ENCODE measurements at regions not wholly inside any gene's neighbourhood (a gene's known extent, or its start where the extent isn't known, plus 50 kb on each side); places are given as distances from the start of the nearest gene placed in this dataset.
A peak's percentile ranks its signal among the peaks of the same experiment; 100 is the strongest.

DNA sequence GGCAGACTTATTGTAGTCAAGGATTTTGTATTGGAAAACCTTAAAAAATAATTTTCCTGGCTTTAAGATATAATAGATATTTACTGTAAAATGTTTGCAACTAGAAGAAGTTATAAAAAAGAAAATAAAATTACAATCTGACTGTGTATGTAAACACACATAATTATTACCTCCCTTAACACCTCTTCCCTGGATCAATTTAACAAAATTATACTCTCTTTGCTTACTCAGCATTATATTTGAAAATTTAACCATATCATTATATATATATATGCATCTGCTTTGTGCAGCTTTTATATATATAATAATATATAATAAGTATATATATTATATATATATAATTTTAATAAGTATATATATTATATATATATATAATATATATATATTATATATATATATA, 131.7 kb upstream of the FAM98A start:
- DNase-seq (no peak), ATAC-seq (ENCODE audit: low FRiP score) (no peak)
- Histone ChIP-seq H3K4me1 (ENCODE audit: control insufficient read depth in 1 of 2, insufficient read depth in 2 of 2, low read length in 2 of 2) (no peaks in the 10 kb centered on the region), H3K27me3 (ENCODE audit: control insufficient read depth in 1 of 2, insufficient read depth in 2 of 2, low read length in 1 of 2) (no peaks in the 10 kb centered on the region), H3K4me3 (ENCODE audit: low read length in 2 of 2) (no peak overlapping the region), H3K36me3 (ENCODE audit: control insufficient read depth in 1 of 2, insufficient read depth in 2 of 2, low read length in 1 of 2) (no peaks in the 10 kb centered on the region), H3K27ac (ENCODE audit: low read depth in 1 of 2, low read length in 2 of 2) (no peak overlapping the region), H3K9me3 (ENCODE audit: control insufficient read depth, low read length) (no peaks in the 10 kb centered on the region)
- intact Hi-C loops (cut with DNase I) = no loop called here

DNA sequence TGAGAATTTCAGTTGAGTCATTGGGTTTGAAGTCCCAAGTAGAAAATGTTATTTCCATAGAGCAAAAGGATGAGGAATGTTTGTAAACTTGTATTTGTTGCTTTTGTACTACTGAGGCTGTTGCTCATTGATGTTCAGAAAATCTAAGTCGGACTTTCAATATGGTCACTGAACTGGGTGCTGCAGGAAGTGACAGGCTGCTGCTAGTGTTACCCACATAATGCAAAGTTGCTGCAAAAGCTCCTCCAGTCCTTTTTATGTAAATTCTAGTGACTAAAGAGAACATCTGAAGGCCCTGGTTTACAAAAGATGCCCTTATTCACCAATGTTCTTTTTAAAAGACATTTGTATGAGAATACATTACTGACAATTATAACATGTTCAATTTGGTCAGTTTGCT, 131.1 kb upstream of the FAM98A start:
- no peaks in the 10 kb centered on the region for H3K27me3 ChIP-seq (ENCODE audit: control insufficient read depth in 1 of 2, insufficient read depth in 2 of 2, low read length in 1 of 2)
- no peak overlapping the region for H3K27ac ChIP-seq (ENCODE audit: low read depth in 1 of 2, low read length in 2 of 2)
- H3K36me3 ChIP-seq (ENCODE audit: control insufficient read depth in 1 of 2, insufficient read depth in 2 of 2, low read length in 1 of 2) = no peaks in the 10 kb centered on the region
- WGBS, 2 donors = 76 to 78% methylated on average over 1 of the region's 1 CpG
- no peaks in the 10 kb centered on the region for H3K9me3 ChIP-seq (ENCODE audit: control insufficient read depth, low read length)
- H3K4me1 ChIP-seq (ENCODE audit: control insufficient read depth in 1 of 2, insufficient read depth in 2 of 2, low read length in 2 of 2) = no peaks in the 10 kb centered on the region
- DNase-seq (no peak), ATAC-seq (ENCODE audit: low FRiP score) (no peak)
- H3K4me3 ChIP-seq (ENCODE audit: low read length in 2 of 2) = no peak overlapping the region
- intact Hi-C loops (cut with DNase I) = no loop called here

DNA sequence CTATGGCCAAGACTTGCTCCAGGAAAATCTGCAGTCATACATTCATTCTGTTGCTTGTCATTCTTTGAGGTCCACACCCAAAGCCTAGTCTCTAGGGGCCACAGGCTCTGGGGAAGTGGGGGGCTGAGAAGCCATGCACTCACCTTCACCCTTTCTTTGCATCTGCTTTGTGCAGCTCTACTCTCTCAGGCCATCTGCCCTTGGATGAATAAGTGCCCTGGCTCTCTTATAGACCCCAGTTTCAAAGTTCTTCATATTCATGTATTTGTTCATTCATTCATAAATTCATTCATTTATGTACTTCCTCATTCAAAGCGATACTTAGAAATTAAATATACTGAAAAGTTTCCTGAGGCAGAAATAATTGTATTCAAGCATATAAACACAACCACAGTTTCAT, 130.3 kb upstream of the FAM98A start:
- no peaks in the 10 kb centered on the region for H3K4me1 ChIP-seq (ENCODE audit: control insufficient read depth in 1 of 2, insufficient read depth in 2 of 2, low read length in 2 of 2)
- DNase-seq = no peak
- no peaks in the 10 kb centered on the region for H3K9me3 ChIP-seq (ENCODE audit: control insufficient read depth, low read length)
- 94 to 95% methylated on average over 1 of the region's 1 CpG for WGBS, 2 donors
- intact Hi-C loops (cut with DNase I) = no loop called here
- H3K36me3 ChIP-seq (ENCODE audit: control insufficient read depth in 1 of 2, insufficient read depth in 2 of 2, low read length in 1 of 2) = no peaks in the 10 kb centered on the region
- H3K27me3 ChIP-seq (ENCODE audit: control insufficient read depth in 1 of 2, insufficient read depth in 2 of 2, low read length in 1 of 2) = no peaks in the 10 kb centered on the region
- no peak overlapping the region for H3K4me3 ChIP-seq (ENCODE audit: low read length in 2 of 2)
- ATAC-seq (ENCODE audit: low FRiP score) = no peak
- H3K27ac ChIP-seq (ENCODE audit: low read depth in 1 of 2, low read length in 2 of 2) = no peak overlapping the region

DNA sequence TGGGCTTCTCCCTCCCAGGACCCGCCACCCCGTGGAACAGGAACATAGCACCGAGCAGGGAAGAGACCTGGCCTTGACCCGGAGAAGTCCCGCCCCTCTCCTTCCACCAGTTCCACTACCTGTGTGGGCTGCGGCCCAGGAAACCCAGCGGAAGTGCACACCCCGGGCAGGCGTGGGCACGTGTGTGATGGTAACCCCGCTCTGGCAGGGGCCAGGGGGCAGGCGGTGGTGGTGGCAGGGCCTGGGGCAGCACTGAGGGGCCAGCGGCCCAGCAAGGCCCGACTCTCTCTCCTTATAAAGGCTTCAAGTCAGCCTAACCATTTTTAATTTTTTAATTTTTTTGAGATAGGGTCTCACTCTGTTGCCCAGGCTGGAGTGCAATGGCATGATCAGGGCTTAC, 129.0 kb upstream of the FAM98A start:
- Histone ChIP-seq H3K4me3 (ENCODE audit: low read length in 2 of 2) (no peak overlapping the region), H3K4me1 (ENCODE audit: control insufficient read depth in 1 of 2, insufficient read depth in 2 of 2, low read length in 2 of 2) (no peaks in the 10 kb centered on the region), H3K9me3 (ENCODE audit: control insufficient read depth, low read length) (no peaks in the 10 kb centered on the region), H3K27ac (ENCODE audit: low read depth in 1 of 2, low read length in 2 of 2) (no peak overlapping the region), H3K27me3 (ENCODE audit: control insufficient read depth in 1 of 2, insufficient read depth in 2 of 2, low read length in 1 of 2) (no peaks in the 10 kb centered on the region), H3K36me3 (ENCODE audit: control insufficient read depth in 1 of 2, insufficient read depth in 2 of 2, low read length in 1 of 2) (no peaks in the 10 kb centered on the region)
- peak in 1 of 2 donors; percentile 49 for DNase-seq
- intact Hi-C loops (cut with DNase I) = no loop called here
- ATAC-seq (ENCODE audit: low FRiP score) = no peak
- WGBS, 2 donors = 91 to 97% methylated on average over 14 of the region's 14 CpGs

DNA sequence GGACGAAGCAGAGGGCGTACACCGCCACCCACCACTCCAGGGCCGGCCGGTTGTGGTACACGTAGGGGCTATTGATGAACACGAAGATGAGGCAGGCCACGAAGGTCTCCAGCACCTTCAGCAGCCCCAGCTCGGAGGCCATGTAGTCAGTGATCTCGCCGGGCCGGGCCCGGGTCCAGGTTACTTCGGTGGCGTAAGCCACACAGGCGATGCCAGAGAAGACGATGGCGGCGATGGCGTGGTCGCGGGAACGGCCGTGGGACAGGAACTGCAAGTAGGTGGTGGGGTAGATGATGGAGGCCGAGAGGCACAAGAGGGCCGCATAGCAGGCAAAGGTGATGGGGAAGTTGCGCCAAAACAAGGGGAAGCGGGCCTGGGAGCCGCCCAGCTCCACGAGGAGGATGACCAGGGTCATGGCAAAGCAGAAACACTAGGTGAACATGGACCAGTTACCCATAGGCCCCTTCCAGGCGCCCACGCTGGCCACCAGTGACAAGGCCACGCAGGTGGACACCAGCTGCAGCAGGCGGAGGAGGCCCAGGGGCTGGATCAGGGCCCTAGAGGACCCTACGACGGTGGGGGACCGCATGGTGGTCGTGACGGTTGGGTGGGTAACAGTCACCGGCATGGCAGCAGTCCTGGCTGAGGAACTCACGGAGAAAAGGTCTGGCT, 128.4 kb upstream of the FAM98A start:
- Histone ChIP-seq H3K4me1 (ENCODE audit: control insufficient read depth in 1 of 2, insufficient read depth in 2 of 2, low read length in 2 of 2) (no peaks in the 10 kb centered on the region), H3K36me3 (ENCODE audit: control insufficient read depth in 1 of 2, insufficient read depth in 2 of 2, low read length in 1 of 2) (no peaks in the 10 kb centered on the region), H3K9me3 (ENCODE audit: control insufficient read depth, low read length) (no peaks in the 10 kb centered on the region), H3K27ac (ENCODE audit: low read depth in 1 of 2, low read length in 2 of 2) (no peak overlapping the region), H3K27me3 (ENCODE audit: control insufficient read depth in 1 of 2, insufficient read depth in 2 of 2, low read length in 1 of 2) (no peaks in the 10 kb centered on the region), H3K4me3 (ENCODE audit: low read length in 2 of 2) (no peak overlapping the region)
- WGBS, 2 donors = 95 to 97% methylated on average over 41 of the region's 41 CpGs
- no peak for ATAC-seq (ENCODE audit: low FRiP score)
- intact Hi-C loops (cut with DNase I) = no loop called here
- DNase-seq = peak in 1 of 2 donors; percentile 74

DNA sequence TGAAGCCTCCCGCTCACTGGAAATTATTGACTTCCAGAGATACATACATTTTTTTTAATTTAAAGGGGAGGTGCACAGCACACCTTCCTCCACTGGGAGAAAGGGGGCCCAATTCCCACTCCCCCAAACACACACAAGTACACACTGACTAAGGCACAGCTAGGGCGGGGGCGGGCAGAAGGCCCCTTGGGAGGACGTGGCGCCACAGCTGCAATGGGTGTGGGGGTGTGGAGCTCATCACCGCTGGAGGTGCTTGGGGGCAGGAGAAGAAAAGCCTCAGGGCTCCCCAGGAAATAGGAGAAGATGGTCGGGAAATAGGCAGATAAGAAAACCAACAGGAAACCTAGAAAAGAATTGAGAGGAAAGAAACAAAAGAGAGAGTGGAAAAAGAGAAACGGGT, 127.3 kb upstream of the FAM98A start:
- no peaks in the 10 kb centered on the region for H3K27me3 ChIP-seq (ENCODE audit: control insufficient read depth in 1 of 2, insufficient read depth in 2 of 2, low read length in 1 of 2)
- ATAC-seq (ENCODE audit: low FRiP score) (no peak), DNase-seq (no peak)
- no peak overlapping the region for H3K4me3 ChIP-seq (ENCODE audit: low read length in 2 of 2)
- 87 to 88% methylated on average over 8 of the region's 8 CpGs for WGBS, 2 donors
- H3K36me3 ChIP-seq (ENCODE audit: control insufficient read depth in 1 of 2, insufficient read depth in 2 of 2, low read length in 1 of 2) = no peaks in the 10 kb centered on the region
- no peaks in the 10 kb centered on the region for H3K9me3 ChIP-seq (ENCODE audit: control insufficient read depth, low read length)
- H3K27ac ChIP-seq (ENCODE audit: low read depth in 1 of 2, low read length in 2 of 2) = no peak overlapping the region
- intact Hi-C loops (cut with DNase I) = no loop called here
- H3K4me1 ChIP-seq (ENCODE audit: control insufficient read depth in 1 of 2, insufficient read depth in 2 of 2, low read length in 2 of 2) = no peaks in the 10 kb centered on the region

DNA sequence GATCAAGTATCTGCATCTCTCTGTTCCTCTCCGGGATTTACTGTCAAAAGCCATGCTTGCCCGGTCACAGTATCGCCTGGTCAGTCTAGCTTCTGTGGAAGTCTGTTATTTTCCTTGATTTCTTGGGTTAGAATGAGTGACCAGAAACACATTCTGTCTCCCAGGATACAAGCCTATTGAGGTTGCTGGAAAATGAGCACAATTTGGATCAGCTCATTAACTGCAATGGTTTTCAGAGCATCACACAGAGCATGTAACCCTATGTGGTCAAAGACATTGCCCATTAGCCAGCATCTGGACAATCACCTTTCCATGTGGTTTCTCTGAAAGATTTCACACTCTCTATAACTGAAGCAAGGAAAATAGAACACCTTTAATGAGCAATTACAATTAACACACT, 124.2 kb upstream of the FAM98A start:
- ATAC-seq (ENCODE audit: low FRiP score) = no peak
- intact Hi-C loops (cut with DNase I) = no loop called here
- H3K27ac ChIP-seq (ENCODE audit: low read depth in 1 of 2, low read length in 2 of 2) = no peak overlapping the region

DNA sequence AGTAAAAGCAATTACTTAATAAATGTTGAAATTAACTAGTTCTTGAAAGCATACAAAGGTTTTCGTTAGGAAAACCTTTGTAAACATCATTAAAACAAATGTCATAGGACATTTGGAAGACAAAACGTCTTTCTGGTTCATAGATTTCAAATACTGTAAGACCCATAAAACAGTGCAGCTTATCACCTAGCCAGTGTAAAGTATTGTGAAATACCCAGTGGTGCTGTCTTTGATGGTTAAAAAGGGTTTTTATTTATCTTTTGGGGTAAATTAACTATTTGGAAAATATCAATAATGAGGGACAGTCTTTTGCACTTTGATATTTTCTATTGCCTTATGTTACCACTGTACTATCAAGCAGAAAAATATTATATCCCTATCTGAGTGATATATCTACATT, 120.0 kb upstream of the FAM98A start:
- DNase-seq (no peak), ATAC-seq (ENCODE audit: low FRiP score) (no peak)
- intact Hi-C loops (cut with DNase I) = no loop called here
- no peaks in the 10 kb centered on the region for H3K36me3 ChIP-seq (ENCODE audit: control insufficient read depth in 1 of 2, insufficient read depth in 2 of 2, low read length in 1 of 2)
- H3K4me3 ChIP-seq (ENCODE audit: low read length in 2 of 2) = no peak overlapping the region
- H3K9me3 ChIP-seq (ENCODE audit: control insufficient read depth, low read length) = peaks cover 1% of the 10 kb centered on the region
- H3K27ac ChIP-seq (ENCODE audit: low read depth in 1 of 2, low read length in 2 of 2) = no peak overlapping the region
- no peaks in the 10 kb centered on the region for H3K4me1 ChIP-seq (ENCODE audit: control insufficient read depth in 1 of 2, insufficient read depth in 2 of 2, low read length in 2 of 2)
- 25 to 63% methylated on average over 2 of the region's 2 CpGs for WGBS, 2 donors
- no peaks in the 10 kb centered on the region for H3K27me3 ChIP-seq (ENCODE audit: control insufficient read depth in 1 of 2, insufficient read depth in 2 of 2, low read length in 1 of 2)

More for the DNA sequence above, 124.2 kb upstream of the FAM98A start:
- no peak overlapping the region for H3K4me3 ChIP-seq (ENCODE audit: low read length in 2 of 2)
- 59 to 73% methylated on average over 3 of the region's 3 CpGs for WGBS, 2 donors
- H3K4me1 ChIP-seq (ENCODE audit: control insufficient read depth in 1 of 2, insufficient read depth in 2 of 2, low read length in 2 of 2) = no peaks in the 10 kb centered on the region
- H3K27me3 ChIP-seq (ENCODE audit: control insufficient read depth in 1 of 2, insufficient read depth in 2 of 2, low read length in 1 of 2) = no peaks in the 10 kb centered on the region
- no peaks in the 10 kb centered on the region for H3K36me3 ChIP-seq (ENCODE audit: control insufficient read depth in 1 of 2, insufficient read depth in 2 of 2, low read length in 1 of 2)
- H3K9me3 ChIP-seq (ENCODE audit: control insufficient read depth, low read length) = peaks cover 1% of the 10 kb centered on the region
- no peak for DNase-seq

DNA sequence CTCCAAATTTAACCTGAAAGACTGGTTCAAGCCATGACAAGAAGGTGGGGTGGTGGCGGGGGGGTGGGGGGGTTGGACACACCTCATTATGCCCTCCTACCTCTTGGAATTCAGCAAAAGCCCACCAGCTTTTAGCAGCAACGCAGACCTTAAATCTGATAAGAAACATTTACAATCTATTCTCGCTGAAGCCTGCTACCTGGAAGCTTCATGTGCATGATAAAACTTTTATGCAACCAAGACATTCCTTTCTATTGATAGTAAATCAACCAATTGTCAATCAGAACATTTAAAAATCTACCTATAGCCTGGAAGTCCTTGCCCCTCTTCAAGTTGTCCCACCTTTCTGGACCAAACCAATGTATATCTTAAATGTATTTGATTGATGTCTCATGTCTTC, 113.6 kb upstream of the FAM98A start:
- intact Hi-C loops (cut with DNase I) = no loop called here
- H3K9me3 ChIP-seq (ENCODE audit: control insufficient read depth, low read length) = no peaks in the 10 kb centered on the region
- ATAC-seq (ENCODE audit: low FRiP score) (no peak), DNase-seq (no peak)
- no peak overlapping the region for H3K4me3 ChIP-seq (ENCODE audit: low read length in 2 of 2)
- no peaks in the 10 kb centered on the region for H3K36me3 ChIP-seq (ENCODE audit: control insufficient read depth in 1 of 2, insufficient read depth in 2 of 2, low read length in 1 of 2)
- H3K27me3 ChIP-seq (ENCODE audit: control insufficient read depth in 1 of 2, insufficient read depth in 2 of 2, low read length in 1 of 2) = no peaks in the 10 kb centered on the region
- H3K27ac ChIP-seq (ENCODE audit: low read depth in 1 of 2, low read length in 2 of 2) = no peak overlapping the region
- no peaks in the 10 kb centered on the region for H3K4me1 ChIP-seq (ENCODE audit: control insufficient read depth in 1 of 2, insufficient read depth in 2 of 2, low read length in 2 of 2)
- WGBS, 2 donors = 56 to 88% methylated on average over 3 of the region's 3 CpGs

Data from aorta (tissue), 5 donors.